ENCODE measurements at regions not wholly inside any gene's neighbourhood (a gene's known extent, or its start where the extent isn't known, plus 50 kb on each side); places are given as distances from the start of the nearest gene placed in this dataset.
"Not testable (repeated sequence)": the region's sequence is repeated elsewhere in the genome, so short reads cannot be mapped to it uniquely, and the experiment has no call there.

DNA sequence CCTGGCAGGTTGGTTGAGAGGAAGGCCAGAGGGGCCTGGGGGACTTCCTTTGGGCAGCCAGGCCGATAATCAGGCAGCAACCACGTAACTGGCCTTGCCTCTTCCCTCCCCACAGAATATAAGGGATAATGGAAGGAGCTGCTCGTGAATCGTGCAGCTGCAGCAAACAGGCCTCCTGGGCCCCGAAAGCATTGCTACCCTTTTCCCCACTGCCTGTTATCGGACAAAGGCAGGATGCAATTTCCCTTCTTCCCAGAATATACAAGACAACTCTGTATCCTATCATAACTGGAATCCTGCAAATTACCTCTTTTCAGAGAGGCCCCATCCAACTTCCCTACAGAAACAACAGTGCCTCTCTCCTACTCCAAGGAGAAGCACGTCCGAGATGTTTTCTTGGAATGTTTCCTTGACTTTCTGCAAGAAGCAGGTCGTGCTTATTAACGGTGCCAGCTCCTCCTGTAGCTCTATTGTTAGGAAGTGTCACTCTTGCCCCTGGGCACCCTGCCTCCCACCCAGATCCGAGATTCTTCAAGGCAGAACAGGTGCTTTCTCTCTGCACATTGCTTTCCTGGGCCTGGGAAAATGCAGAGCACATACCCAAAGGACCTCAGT lies 106.0 kb upstream of the TIAM1 start:
- no peak for DNase-seq

DNA sequence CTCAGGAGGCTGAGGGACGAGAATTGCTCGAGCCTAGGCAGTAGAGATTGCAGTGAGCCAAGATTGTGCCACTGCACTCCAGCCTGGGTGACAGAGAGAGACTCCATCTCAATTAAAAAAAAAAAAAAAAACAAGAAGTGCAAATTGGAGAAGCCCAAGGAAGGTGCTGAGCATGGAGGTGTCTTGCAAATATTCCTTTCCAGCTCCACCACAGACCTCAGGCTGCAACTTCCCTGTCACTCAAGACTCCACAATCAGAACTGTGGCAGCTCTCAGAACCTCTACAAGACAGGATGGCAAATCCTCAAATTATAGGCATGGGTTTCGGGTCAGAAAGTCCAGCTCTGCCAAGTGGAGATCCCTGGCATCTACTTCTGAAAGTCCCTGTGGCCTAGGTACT lies 104.4 kb upstream of the TIAM1 start:
- DNase-seq, result no peak

DNA sequence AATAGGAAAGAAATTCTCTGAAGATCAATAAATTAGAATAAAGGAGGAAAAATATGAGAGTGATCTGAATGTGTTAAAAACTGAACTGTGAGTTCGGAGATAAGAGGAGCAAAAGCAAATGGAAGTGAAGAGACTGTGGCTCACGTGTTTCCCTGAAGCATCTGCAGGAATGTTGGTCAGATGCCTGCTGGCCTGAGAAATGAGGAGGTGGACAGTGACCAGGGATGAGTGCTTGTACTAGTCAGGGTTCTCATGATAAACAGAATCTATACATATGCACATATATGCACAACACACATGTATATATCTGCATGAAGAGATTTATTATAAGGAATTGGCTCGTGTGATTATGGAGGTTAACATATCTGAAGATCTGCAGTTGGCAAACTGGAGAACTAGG lies 103.4 kb upstream of the TIAM1 start:
- no peak for DNase-seq

DNA sequence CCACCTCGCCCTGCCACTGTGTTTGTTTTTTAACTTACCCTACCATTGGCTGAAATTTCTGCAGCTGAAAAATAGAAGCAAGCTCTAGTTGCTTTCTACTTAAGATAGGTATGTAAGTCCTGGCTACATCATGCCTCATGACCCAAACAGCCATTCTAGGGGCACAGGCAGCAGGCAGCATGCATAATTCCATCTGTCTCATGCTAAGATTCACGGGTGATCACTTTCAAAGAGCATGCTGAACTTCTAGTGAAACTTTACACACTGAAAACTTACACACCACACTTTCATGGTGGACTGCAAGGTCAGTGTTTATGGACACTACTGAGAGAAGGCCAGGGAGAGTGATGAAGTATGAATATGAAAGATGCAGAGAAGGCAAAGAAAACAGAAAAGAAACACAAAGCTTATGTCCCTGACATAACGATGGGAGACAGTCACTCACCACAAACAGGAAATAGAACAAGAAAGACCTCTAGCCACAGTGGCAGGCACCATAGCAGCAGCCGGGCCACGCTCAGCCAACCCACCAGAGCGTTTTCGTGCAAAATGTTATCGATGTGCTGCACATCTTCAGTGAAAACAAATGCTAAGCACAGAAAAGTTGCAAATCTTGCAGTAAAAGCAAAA lies 102.3 kb upstream of the TIAM1 start:
- peak; percentile 53 for DNase-seq

DNA sequence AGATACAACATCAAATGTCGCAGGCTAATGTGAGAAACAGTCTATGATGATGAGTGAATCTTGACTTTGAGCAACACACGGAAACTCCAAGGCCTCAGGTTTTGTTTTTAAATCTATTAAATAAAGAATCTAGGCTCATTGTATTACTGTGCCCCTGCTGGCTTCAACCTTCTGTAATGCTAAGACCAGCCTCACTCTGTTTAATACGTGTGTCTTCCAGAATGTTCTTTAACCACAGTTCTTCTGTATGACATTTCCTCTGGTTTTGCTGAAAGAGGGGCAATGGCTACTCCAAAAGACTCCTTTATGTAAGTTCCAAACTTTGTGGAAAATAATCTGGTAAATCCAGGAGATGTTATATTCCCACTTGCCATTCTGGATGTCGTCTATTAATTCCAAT lies 101.1 kb upstream of the TIAM1 start:
- DNase-seq, result no peak

DNA sequence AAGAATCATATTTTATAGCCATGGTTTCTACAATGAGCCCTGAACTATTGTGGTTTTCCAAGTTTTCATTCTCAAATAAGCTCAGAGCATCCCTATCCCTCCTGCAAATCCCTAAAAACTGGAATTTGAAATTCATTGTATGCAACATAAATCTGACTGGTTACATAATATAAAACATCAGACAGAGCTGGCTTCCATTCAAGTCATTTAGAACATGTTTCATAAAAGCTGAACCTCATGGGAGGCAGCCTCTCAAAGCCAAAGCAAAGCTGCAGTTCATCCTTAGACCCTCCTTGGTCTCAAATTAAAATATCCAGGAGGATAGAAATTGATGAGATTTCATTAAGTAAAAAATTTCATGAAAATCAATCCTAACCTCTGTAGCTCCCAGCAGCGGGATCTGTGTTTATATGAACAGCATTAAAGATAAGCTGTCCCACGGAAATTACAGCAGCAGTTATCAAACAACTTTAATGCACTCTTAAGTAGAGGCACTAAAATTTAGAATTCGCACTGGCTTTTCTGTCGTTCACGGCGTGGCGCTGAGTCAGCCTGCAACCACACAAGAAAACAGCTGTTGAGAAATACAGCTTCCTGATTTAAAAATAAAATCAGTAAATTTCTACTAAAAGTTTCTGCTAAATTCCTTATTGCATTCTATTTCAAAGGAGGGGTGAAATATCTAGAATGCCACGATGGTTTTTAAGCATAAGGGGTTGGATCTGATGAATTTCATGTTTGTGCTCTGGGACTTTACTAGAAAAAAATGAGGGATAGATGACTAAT lies 99.9 kb upstream of the TIAM1 start:
- peak; percentile 7 for DNase-seq

DNA sequence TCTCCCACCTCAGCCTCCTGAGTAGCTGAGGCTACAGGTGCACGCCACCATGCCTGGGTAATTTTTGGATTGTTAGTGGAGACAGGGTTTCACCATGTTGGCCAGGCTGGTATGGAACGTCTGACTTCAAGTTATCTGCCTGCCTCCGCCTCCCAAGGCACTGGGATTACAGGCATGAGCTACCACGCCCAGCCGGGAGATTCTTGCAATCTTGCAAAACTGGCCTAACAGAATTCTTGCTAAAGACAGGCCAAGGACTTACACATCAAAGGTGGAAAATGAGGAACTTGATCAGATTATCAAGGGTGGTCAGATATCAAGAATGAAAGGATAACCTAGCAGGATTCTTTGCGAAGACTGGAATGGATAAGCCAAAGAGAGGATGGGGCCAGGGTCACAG lies 98.3 kb upstream of the TIAM1 start:
- DNase-seq, result no peak

DNA sequence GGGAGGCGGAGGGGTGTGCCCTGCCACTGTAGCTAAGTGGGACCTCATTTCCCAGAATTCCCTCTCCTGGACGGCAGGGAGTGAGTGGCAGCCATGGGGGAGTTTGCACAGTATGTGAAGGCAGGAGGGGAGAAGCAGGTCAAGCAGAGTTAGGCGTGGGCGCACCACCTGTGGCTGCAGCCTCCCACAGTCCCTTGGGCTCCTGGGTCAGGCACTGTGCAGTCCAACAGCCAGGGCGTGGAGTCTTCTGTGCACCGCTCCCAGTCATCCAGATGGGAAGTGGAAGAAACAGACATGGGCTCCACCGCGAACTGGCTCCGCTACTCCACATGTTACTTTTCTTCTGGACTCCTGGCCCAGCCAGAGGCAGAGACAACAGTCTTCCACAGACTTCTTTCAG lies 85.4 kb upstream of the TIAM1 start:
- no peak for DNase-seq

DNA sequence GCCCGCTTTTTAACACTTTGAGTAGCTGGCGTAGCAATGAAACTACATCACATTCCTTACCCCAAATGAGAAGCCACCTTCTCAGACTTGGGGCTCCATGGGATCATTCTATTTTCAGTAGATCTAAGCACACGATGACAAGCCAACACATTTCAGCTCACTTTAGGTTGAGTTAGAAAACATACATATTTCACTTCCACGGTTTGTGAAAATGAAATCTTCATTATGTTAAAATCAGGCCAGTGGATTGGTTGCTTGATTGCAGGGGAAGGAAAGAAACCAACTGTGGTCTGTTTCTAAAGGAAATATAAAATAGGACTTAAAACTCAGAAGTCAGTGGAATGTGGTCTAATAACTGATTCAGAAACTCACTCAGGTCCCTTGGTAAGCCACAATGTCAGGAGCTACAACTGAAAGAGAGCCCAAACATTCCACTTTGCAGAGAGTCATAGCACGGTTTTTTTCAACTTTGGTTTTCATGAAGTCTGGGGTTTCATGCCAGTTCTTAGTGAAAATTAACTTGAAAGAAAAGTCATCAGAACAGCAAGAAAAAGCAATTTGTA lies 82.3 kb upstream of the TIAM1 start:
- peak; percentile 74 for DNase-seq

DNA sequence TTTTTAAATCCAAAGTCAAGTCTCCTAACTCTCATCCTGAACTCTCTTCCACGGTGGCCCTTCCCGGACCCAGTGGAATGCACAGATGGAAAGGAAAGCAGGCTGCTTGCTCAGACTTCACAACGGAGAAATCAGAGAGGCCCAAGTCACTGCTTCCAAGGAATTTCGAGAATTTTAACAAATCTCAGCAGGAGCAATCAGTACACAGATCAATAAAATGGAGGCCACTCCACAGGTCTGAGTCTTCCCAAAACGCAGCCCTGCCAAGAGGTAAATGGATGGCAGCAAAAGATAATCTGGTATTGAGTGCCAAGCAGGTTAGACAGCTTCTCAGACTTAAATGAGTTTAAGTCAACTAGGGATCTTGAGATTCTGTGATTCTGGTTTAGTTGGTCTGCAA lies 81.1 kb upstream of the TIAM1 start:
- DNase-seq, result no peak

DNA sequence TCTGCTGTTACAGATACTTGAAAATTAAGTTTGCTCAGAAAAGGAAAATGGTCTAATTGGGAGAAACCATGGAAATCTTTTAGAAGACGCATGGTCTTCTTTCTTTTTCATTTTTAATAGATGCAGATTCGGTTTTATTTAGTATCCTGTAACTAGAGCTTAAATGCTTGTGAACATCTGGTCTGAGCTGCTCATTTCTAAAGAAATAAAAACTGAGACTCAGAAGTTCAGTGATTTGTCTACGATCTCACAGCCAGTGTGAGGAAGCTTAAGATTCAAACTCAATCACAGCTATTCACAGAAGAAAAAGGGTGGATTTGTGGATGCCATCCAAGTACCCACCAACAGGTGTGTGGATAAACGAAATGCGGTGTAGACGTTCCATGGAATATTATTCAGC lies 80.0 kb upstream of the TIAM1 start:
- no peak for DNase-seq

DNA sequence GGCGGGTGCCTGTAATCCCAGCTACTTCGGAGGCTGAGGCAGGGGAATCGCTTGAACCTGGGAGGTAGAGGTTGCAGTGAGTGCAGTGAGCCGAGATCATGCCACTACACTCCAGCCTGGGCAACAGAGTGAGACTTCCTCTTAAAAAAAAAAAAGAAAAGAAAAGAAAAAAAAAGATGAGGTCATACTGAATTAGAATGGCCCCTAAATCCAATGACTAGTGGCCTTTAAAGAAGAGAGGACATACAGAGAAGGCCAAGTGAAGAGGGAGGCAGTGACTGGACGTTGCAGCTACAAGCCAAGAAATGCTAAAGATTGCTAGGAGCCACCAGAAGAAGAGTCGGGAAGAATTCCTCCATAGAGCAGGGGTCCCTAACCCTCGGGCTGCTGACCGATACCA lies 76.9 kb upstream of the TIAM1 start:
- no peak for DNase-seq

DNA sequence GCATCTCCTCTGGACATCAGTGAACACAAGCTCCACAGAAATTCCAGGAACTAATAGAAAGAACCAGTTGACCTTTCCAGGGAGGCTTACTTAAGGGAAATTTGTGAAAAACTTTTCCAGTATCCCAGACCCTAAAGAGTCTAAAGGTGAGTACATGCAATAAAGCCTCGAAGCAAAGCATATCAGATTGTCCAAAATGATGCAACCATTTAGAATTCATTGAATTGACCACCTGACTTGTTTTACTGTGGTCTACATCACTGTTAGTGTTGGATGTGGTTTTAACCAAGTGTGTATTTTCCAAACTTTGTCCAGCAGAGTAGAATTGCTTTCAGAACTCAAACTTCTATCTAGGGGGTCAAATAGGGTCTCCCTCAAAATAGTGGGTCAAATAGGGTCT lies 76.3 kb upstream of the TIAM1 start:
- no peak for DNase-seq

DNA sequence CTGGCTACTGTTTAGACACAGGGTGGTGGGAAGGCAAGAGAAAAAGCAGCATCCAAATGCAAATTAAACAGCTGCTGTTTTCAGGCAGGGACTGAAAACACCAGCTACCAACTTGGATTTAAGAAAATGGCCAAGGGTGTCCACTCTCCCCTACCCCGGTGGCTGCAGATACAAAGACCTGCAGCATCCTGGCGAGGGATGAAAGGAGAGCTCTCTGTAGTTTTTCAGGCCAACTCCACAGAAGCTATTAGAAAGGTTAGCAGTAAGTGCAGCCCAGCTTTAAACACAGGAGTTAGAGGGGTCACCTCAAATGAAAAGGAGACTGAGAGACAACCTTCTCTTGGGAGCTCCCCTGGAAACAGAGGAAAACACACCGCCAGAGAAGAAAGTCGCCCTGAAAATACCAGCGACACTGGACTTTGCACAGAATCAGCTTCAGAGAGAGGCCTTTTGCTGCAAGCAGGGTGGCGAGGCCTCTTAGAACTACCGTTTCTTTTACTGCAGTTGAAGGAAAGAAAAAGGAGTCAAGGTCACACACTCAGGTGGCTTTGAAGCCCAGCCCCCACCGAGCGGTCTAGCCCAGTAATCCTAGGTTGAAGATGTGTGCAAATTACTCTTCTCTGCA lies 74.4 kb upstream of the TIAM1 start:
- DNase-seq, result no peak

DNA sequence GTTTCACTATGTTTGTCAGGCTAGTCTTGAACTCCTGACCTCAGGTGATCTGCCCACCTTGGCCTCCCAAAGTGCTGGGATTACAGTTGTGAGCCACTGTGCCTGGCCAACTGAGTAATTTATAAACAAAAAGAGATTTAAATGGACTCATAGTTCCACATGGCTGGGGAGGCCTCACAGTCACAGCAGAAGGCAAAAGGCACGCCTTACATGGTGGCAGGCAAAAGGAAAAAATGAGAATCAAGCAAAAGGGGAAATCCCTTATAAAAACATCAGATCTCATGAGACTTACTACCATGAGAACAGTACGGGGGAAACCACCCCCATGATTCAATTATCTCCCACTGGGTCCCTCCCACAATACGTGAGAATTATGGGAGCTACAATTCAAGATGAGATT lies 73.2 kb upstream of the TIAM1 start:
- DNase-seq, result not testable (repeated sequence)

DNA sequence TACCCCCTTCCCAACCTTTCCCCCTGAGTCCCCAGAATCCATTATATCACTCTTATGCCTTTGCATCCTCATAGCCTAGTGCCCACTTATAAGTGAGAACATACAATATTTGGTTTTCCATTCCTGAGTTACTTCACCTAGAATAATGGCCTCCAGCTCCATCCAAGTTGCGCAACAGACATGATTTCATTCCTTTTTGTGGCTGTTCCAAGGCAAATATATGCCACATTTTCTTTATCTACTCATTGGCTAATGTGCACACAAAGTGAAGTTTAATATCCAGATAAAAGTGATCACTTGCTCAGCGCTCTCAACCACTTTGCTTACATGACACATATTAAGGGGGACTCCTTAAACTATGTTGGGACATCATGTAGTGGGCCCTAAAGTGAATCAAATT lies 72.4 kb upstream of the TIAM1 start:
- DNase-seq, result no peak

DNA sequence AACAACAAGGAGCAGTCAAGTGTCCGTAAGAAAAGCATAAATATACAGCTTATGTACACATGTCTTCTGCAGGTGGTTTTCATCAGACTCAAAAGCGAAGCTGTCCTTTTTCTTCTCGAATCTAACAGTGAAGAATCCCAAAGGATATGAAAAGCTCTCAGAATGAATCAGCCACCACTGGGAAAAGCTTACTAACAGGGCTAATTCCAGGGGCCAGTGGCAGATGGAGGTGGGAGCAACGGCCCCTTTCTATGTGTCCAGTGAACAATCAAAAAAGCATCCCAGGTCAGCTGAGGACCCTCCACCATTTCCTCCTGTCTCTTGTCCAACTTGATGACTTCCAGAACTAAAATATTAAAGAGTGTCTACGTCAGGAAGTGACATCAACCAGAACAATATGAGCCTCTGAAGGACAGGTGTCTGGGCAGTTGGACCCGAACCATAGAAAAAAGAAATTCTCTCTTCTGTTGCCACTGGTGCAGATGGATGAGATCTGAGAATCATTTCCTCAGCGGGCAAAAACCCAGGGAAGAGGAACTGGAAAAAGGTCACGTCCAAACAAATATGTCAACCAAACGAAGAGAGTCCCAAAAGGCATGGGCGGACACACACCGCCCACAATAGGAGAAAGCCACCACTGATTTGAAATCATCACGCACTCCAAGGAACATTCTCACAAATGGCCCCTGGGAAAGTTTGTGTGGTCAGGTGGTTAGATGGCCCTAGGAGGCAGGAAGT lies 70.4 kb upstream of the TIAM1 start:
- DNase-seq, result no peak

DNA sequence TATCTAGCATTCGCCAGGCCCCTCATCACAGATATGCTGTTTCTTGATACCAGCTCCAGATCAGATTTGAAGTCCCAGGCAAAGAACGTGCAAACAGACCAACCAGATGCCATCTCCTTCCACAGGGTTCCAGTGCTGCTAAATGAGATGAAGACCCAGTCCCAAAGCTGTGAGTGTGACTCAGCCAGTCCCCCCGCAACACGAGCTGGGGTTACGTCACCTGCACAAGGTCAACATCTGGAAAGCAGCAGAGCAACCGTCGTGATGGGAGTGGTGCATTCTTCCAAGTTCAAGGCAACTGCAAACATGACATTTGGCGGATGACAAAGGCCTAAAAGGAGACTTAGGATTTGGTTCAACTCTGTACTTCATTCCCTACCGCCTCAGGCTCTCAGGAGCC lies 69.6 kb upstream of the TIAM1 start:
- no peak for DNase-seq

DNA sequence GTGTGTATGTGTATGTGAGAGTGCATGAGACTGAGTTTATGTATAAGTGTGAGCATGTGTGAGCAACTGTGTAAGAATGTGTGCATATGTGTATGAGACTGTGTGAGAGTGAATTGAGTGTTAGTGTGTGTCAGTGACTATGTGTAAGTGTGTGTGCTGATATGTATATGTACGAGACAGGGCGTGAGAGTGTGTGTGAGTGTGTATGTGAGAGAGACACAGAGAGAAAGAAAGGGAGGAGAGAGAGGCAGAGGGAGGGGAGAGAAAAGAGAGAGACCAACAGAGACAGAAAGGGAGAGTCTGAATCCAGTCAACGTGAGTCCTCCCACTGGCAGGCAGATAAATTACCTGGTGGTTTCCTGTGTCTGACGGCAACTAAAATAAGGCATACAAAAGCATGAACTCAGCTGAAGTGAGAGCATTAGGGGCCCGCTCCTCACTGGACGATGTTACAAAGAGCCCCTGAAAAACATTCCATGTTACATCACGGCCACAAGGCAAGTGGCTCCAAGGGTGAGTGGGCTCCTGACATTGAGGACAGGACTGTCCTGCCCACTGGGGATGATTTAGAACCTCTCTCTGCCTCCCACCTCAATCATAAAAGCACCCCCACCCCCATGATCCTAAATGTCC lies 66.6 kb upstream of the TIAM1 start:
- no peak for DNase-seq

DNA sequence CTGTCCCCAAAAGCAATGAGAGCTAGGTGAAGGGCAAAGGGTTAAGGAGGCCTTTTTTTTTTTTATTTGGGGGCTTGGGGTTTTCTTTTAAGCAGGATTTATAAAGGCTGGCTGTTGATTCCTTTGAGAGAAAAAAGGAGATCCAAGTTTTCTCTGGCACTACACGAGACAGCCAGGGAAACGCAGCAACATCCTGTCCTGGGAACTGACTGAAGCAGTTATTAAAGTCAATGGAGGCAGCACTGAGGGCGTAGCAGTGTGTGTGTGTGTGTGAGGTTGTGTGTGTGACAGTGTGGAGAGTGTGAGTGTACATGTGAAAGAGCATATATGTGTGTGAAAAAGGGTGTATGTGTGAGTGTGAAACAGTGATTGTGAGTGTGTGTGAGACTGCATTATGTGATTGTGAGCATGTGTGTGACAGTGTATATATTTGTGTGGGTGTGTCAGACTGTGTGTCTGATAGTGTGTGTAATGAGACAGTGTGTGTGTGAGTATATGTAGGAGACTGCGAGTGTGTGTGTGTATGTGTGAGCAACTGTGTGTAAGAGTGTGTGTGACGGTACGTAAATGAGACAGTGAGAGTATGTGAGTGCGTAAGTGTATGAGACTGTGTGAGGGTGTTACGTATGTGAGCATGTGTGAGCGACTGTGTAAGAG lies 65.9 kb upstream of the TIAM1 start:
- DNase-seq, result no peak

DNA sequence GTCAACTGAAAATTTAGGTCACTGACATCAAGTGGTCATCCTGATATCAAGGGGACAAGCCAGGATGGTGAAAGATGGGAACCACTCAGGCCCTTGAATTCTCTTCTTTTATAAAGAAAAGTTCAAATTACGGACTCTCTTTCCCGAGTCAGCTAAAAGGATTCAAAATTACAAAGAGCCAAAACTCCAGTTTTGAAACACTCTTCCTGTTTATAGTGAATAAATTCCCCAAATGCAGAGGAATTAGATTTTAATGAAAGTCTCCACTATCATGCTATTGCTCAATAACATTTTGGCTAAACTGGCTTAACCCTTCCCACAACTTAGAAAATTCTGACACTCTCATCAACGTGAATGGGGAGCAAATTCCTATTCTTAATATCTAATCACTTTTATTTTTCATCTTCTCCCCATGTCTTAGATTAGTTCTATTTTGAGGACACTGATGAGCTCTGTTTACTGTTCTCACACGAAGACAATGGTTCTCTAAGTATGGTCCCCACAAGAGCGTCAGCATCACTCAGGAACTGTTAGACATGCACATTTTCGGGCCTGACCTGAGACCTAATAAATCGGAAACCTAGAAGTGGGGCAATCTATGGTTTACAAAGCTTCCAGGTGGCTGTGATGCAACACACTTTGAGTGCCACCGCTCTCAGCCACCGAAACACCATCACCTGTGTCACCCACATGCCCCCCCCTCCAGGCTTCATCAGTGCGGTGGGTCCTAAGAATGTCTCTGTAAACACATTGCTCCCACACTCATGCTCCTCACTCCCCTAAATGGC lies 64.4 kb upstream of the TIAM1 start:
- DNase-seq, result no peak
